Heart left ventricle (tissue), 13 donors: ENCODE measurements at regions not wholly inside any gene's neighbourhood (a gene's known extent, or its start where the extent isn't known, plus 50 kb on each side); places are given as distances from the start of the nearest gene placed in this dataset.

ENCODE experiments used
- POLR2A ChIP-seq, 2 donors: fragments of 450-650 bp; IDR thresholded peaks; one replicate each; pipeline ENCODE4 v1.6.1; 2017; ENCODE audit warnings: antibody characterized with exemption in 2 of 2, mild to moderate bottlenecking in 2 of 2, moderate library complexity in 2 of 2
- TF ChIP-seq, protein P1 (sequence below), 12 donors: fragments of 200-600 bp; sonication (generic) in 4 of 12; IDR thresholded peaks; one replicate each; pipeline versions ENCODE4 v1.5.0 to v1.8.0; 2018 to 2022; ENCODE audit warnings: antibody characterized with exemption in 12 of 12, mild to moderate bottlenecking in 5 of 12
- donor health status: ischemic (EF 13 %, LVEDD 7.1; RV severe dilation, severe dysfunction).
- donor health status: DM: no; HTN: yes; CAD: no.
- donor health status: DM: no; HTN: no; CAD: no.
- donor health status: ischemic (EF 25% LVEDD 6.9; RV normal size, moderate dysfunction).
- donor health status: ischemic (EF 25% LVEDD 5.7; RV mildly dilated, moderate dysfunction).
- donor health status: ischemic (EF 35%, LVEDD 5.7; RV mildly dilated, moderate dysfunction).
- donor health status: nonischemic (EF 11% LVEDD 7.7; RV severe dilation, severe dysfunction).
- donor health status: DM: yes; HTN: yes; CAD: no.
- donor health status: PGD.
- donor health status: ischemic (EF 29% LVEDD 5.4; RV normal size, mild dysfunction).
- donor health status: nonischemic (EF 23%, LVEDD 6.1; RV moderate dilation, normal function).

DNA sequence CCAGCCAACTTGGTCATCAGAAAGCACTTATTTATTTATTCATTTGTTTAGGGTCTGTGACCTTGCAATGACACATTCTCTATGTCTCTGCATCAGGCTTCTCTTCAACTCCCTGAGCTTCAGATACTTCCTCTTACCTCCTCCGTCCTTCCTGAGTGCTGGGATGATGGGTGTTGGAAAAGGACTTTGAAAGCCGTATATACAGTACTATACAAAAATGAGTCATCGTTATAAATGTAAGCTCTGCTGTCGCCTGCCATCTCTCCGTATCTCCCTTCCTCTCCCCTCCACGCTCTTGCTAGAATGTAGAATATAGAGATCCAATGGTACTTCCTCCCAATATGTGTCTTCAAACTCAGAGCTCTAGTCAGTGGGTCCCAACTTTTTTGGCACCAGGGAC, 91.9 kb upstream of the SALL4 start:
- TF ChIP-seq, protein P1, sequence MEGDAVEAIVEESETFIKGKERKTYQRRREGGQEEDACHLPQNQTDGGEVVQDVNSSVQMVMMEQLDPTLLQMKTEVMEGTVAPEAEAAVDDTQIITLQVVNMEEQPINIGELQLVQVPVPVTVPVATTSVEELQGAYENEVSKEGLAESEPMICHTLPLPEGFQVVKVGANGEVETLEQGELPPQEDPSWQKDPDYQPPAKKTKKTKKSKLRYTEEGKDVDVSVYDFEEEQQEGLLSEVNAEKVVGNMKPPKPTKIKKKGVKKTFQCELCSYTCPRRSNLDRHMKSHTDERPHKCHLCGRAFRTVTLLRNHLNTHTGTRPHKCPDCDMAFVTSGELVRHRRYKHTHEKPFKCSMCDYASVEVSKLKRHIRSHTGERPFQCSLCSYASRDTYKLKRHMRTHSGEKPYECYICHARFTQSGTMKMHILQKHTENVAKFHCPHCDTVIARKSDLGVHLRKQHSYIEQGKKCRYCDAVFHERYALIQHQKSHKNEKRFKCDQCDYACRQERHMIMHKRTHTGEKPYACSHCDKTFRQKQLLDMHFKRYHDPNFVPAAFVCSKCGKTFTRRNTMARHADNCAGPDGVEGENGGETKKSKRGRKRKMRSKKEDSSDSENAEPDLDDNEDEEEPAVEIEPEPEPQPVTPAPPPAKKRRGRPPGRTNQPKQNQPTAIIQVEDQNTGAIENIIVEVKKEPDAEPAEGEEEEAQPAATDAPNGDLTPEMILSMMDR (IDR thresholded peaks at IDR 0.05): no peak
- TF ChIP-seq POLR2A (IDR thresholded peaks at IDR 0.05): no peak
